H9 (cell line): ENCODE measurements at regions not wholly inside any gene's neighbourhood (a gene's known extent, or its start where the extent isn't known, plus 50 kb on each side); places are given as distances from the start of the nearest gene placed in this dataset.

Source experiments
- DNase-seq: peaks from one replicate; pipeline ENCODE4 v3.0.0-alpha.2; 2017
- H2AFZ ChIP-seq: one replicate; pipeline ENCODE4 v1.6.1; 2013; ENCODE audit warnings: mild to moderate bottlenecking, low read length, control low read depth, moderate library complexity
- H2AK5ac ChIP-seq: 2 replicates; pipeline ENCODE4 v1.6.1; 2013; ENCODE audit warnings: low read length, control low read depth, mixed read lengths; ENCODE audit not compliant: insufficient read length
- H2BK120ac ChIP-seq: one replicate; pipeline ENCODE4 v1.6.1; 2013; ENCODE audit warnings: low read depth, mild to moderate bottlenecking, low read length, control low read depth, inconsistent platforms; ENCODE audit not compliant: poor library complexity, severe bottlenecking
- H2BK12ac ChIP-seq: 2 replicates; pipeline ENCODE4 v1.6.1; 2013; ENCODE audit warnings: low read length, control low read depth, mixed read lengths, low read depth; ENCODE audit not compliant: insufficient read length
- H2BK15ac ChIP-seq: 2 replicates; pipeline ENCODE4 v1.6.1; 2013; ENCODE audit warnings: low read depth, low read length, control low read depth
- H2BK20ac ChIP-seq: one replicate; pipeline ENCODE4 v1.6.1; 2013; ENCODE audit warnings: low read depth, mild to moderate bottlenecking, low read length, control low read depth, inconsistent platforms; ENCODE audit not compliant: poor library complexity, severe bottlenecking
- H2BK5ac ChIP-seq: 2 replicates; pipeline ENCODE4 v1.6.1; 2013; ENCODE audit warnings: low read length, control low read depth, mixed read lengths; ENCODE audit not compliant: insufficient read length
- H3K14ac ChIP-seq: 2 replicates; pipeline ENCODE4 v1.6.1; 2013; ENCODE audit warnings: low read length, control low read depth; ENCODE audit not compliant: insufficient read depth
- H3K18ac ChIP-seq: 2 replicates; pipeline ENCODE4 v1.6.1; 2013; ENCODE audit warnings: low read depth, mild to moderate bottlenecking, mixed read lengths, low read length, control low read depth; ENCODE audit not compliant: insufficient read length
- H3K23ac ChIP-seq: 2 replicates; pipeline ENCODE4 v1.6.1; 2013; ENCODE audit warnings: low read length, control low read depth, mixed read lengths, low read depth; ENCODE audit not compliant: insufficient read length
- H3K23me2 ChIP-seq: 2 replicates; pipeline ENCODE4 v1.6.1; 2013; ENCODE audit warnings: low read depth, mild to moderate bottlenecking, mixed read lengths, low read length, control low read depth; ENCODE audit not compliant: insufficient read length, poor library complexity, severe bottlenecking
- H3K27ac ChIP-seq: 2 replicates; pipeline ENCODE4 v1.5.1; 2013; ENCODE audit warnings: low read length, control low read depth, mixed read lengths, low read depth; ENCODE audit not compliant: insufficient read length
- H3K27me3 ChIP-seq: 2 replicates; pipeline ENCODE4 v1.6.1; 2013; ENCODE audit warnings: low read length, control low read depth, inconsistent platforms; ENCODE audit not compliant: insufficient read depth
- H3K4ac ChIP-seq: 2 replicates; pipeline ENCODE4 v1.6.1; 2013; ENCODE audit warnings: low read depth, mild to moderate bottlenecking, control low read depth, inconsistent platforms, low read length, moderate library complexity
- H3K4me1 ChIP-seq: 2 replicates; pipeline ENCODE4 v1.6.1; 2013; ENCODE audit warnings: low read length, control low read depth, inconsistent platforms; ENCODE audit not compliant: insufficient read depth
- H3K4me2 ChIP-seq: 2 replicates; pipeline ENCODE4 v1.6.1; 2013; ENCODE audit warnings: low read length, control low read depth, mixed read lengths; ENCODE audit not compliant: insufficient read length, insufficient read depth
- H3K56ac ChIP-seq: 2 replicates; pipeline ENCODE4 v1.6.1; 2013; ENCODE audit warnings: low read depth, mild to moderate bottlenecking, mixed read lengths, low read length, control low read depth; ENCODE audit not compliant: insufficient read length
- H3K79me1 ChIP-seq: 2 replicates; pipeline ENCODE4 v1.6.1; 2013; ENCODE audit warnings: low read depth, mild to moderate bottlenecking, moderate library complexity, low read length, control low read depth, inconsistent platforms; ENCODE audit not compliant: insufficient read depth, poor library complexity, severe bottlenecking
- H3K79me2 ChIP-seq: 2 replicates; pipeline ENCODE4 v1.6.1; 2013; ENCODE audit warnings: low read length, control low read depth, inconsistent platforms; ENCODE audit not compliant: insufficient read depth
- H3K9ac ChIP-seq: 2 replicates; pipeline ENCODE4 v1.6.1; 2013; ENCODE audit warnings: low read length, control low read depth, mixed read lengths; ENCODE audit not compliant: insufficient read length; ENCODE audit errors: extremely low read depth
- H3K9me3 ChIP-seq: one replicate; pipeline ENCODE4 v1.6.1; 2013; ENCODE audit warnings: low read depth, low read length, inconsistent platforms; ENCODE audit not compliant: control insufficient read depth
- H3T11ph ChIP-seq: one replicate; pipeline ENCODE4 v1.6.1; 2013; ENCODE audit warnings: mild to moderate bottlenecking, low read length, control low read depth, inconsistent platforms
- H4K20me1 ChIP-seq: one replicate; pipeline ENCODE4 v1.6.1; 2013; ENCODE audit not compliant: control insufficient read depth, insufficient read length, insufficient read depth
- H4K5ac ChIP-seq: 2 replicates; pipeline ENCODE4 v1.6.1; 2013; ENCODE audit warnings: low read depth, mild to moderate bottlenecking, mixed read lengths, low read length, control low read depth; ENCODE audit not compliant: insufficient read length
- H4K8ac ChIP-seq: replicated peaks from 2 replicates; pipeline ENCODE4 v1.6.1; 2013; ENCODE audit warnings: low read length, control low read depth, mixed read lengths, low read depth; ENCODE audit not compliant: insufficient read length
- H4K91ac ChIP-seq: 2 replicates; pipeline ENCODE4 v1.6.1; 2013; ENCODE audit warnings: low read depth, mild to moderate bottlenecking, moderate library complexity, mixed read lengths, low read length, control low read depth; ENCODE audit not compliant: insufficient read length
- H3K27ac Mint-ChIP-seq, 3 experiments: 2 replicates in 2 of 3; 3 replicates in 1 of 3; pipeline ENCODE4 v1.8.0; 2020 to 2021; ENCODE audit warnings: mixed read lengths in 3 of 3, mild to moderate bottlenecking in 1 of 3, moderate library complexity in 1 of 3
- H3K27me3 Mint-ChIP-seq: 2 replicates; pipeline ENCODE4 v1.8.0; 2021; ENCODE audit warnings: low read depth, mild to moderate bottlenecking, moderate library complexity, mixed read lengths
- H3K36me3 Mint-ChIP-seq, 3 experiments: 2 replicates in 2 of 3; 3 replicates in 1 of 3; pipeline ENCODE4 v1.8.0; 2020 to 2021; ENCODE audit warnings: low read depth in 3 of 3, mixed read lengths in 3 of 3; ENCODE audit not compliant: insufficient read depth in 1 of 3
- H3K4me1 Mint-ChIP-seq, 2 experiments: 2 replicates each; pipeline ENCODE4 v1.8.0; 2020; ENCODE audit warnings: mixed read lengths in 2 of 2
- H3K4me3 Mint-ChIP-seq, 2 experiments: 2 replicates in 1 of 2; 3 replicates in 1 of 2; pipeline ENCODE4 v1.8.0; 2020 to 2021; ENCODE audit warnings: mild to moderate bottlenecking in 2 of 2, mixed read lengths in 2 of 2, moderate library complexity in 1 of 2
- H3K9me3 Mint-ChIP-seq, 2 experiments: 2 replicates in 1 of 2; 3 replicates in 1 of 2; pipeline ENCODE4 v1.8.0; 2020; ENCODE audit warnings: mild to moderate bottlenecking in 2 of 2, mixed read lengths in 2 of 2, moderate library complexity in 1 of 2
- CTCF ChIP-seq: fragments of 200-600 bp; sonication (generic); conservative IDR thresholded peaks from 3 replicates; pipeline ENCODE4 v1.8.0; 2021; ENCODE audit warnings: antibody characterized with exemption, mild to moderate bottlenecking
- WGBS: extraction: QIAGEN DNeasy Blood & Tissue Kit; methylation state at CpG from one replicate; pipeline ENCODE4 v1.1.7; 2013; ENCODE audit warnings: missing lambda C conversion rate, low lambda C conversion rate, mixed read lengths; ENCODE audit not compliant: insufficient read length; ENCODE audit errors: extremely low coverage; 5-methylcytosine and 5-hydroxymethylcytosine counted together

GRCh38 chr17:83199500-83200201 is 120.2 kb downstream of the METRNL start:
- no peak overlapping the region for H3K27ac ChIP-seq
- no peak overlapping the region for H2BK12ac ChIP-seq
- H4K8ac ChIP-seq, result no peak overlapping the region
- no peak overlapping the region for H3K56ac ChIP-seq
- no peak overlapping the region for H4K5ac ChIP-seq
- H3K27me3 Mint-ChIP-seq, result peaks cover 12% of the 10 kb centered on the region
- no peaks in the 10 kb centered on the region for H3K79me2 ChIP-seq
- H3K4me1 ChIP-seq, result no peaks in the 10 kb centered on the region
- H3T11ph ChIP-seq, result no peak overlapping the region
- DNase-seq, result no peak
- no peak overlapping the region for H2BK20ac ChIP-seq
- H3K4me3 Mint-ChIP-seq, result no peak overlapping the region
- no peak overlapping the region for H2AK5ac ChIP-seq
- no peaks in the 10 kb centered on the region for H4K20me1 ChIP-seq
- TF ChIP-seq CTCF, result no peak
- peaks cover 7 to 11% (median 7%) of the 10 kb centered on the region in 3 experiments for H3K36me3 Mint-ChIP-seq
- H4K91ac ChIP-seq, result no peak overlapping the region
- peaks cover 13% of the 10 kb centered on the region for H3K9me3 ChIP-seq
- no peak overlapping the region for H3K4me2 ChIP-seq
- peaks cover 52 to 84% of the 10 kb centered on the region in 2 experiments for H3K9me3 Mint-ChIP-seq
- H3K18ac ChIP-seq, result no peak overlapping the region
- no peaks in the 10 kb centered on the region for H3K27me3 ChIP-seq
- no peak overlapping the region for H2BK15ac ChIP-seq
- H3K4ac ChIP-seq, result no peak overlapping the region
- no peaks in the 10 kb centered on the region for H3K23me2 ChIP-seq
- H3K4me1 Mint-ChIP-seq, result peaks cover 2 to 4% of the 10 kb centered on the region in 2 experiments; a peak in 2 of 4 replicates
- H2AFZ ChIP-seq, result no peak overlapping the region
- no peak overlapping the region for H3K14ac ChIP-seq
- no CpG with 5 or more reads among the region's 23 CpGs for WGBS
- no peak overlapping the region for H3K23ac ChIP-seq
- no peaks in the 10 kb centered on the region for H3K79me1 ChIP-seq
- H2BK5ac ChIP-seq, result no peak overlapping the region
- H3K27ac Mint-ChIP-seq, result no peak overlapping the region
- no peak overlapping the region for H2BK120ac ChIP-seq
- H3K9ac ChIP-seq, result no peak overlapping the region
